HEK293 (cell line): ENCODE measurements at regions not wholly inside any gene's neighbourhood (a gene's known extent, or its start where the extent isn't known, plus 50 kb on each side); places are given as distances from the start of the nearest gene placed in this dataset.

Experiments used
- KLF1 ChIP-seq: fragments of 450-650 bp; formaldehyde crosslinking; IDR thresholded peaks from 2 replicates; pipeline ENCODE4 v1.5.1; 2016; ENCODE audit warnings: missing biosample characterization, missing genetic modification characterization
- MEIS1 ChIP-seq: sonication (generic); formaldehyde crosslinking; IDR thresholded peaks from 2 replicates; pipeline ENCODE4 v1.8.1; 2022; ENCODE audit warnings: missing genetic modification reagents, mild to moderate bottlenecking, borderline replicate concordance
- OSR2 ChIP-seq: fragments of 450-650 bp; formaldehyde crosslinking; IDR thresholded peaks from 2 replicates; pipeline ENCODE4 v1.5.1; 2016; ENCODE audit warnings: missing biosample characterization, missing genetic modification characterization
- TRIM28 ChIP-seq: IDR thresholded peaks from 2 replicates; pipeline ENCODE4 v1.6.1; 2011; ENCODE audit warnings: low read length, control low read depth, borderline replicate concordance
- ZBTB48 ChIP-seq: fragments of 450-650 bp; formaldehyde crosslinking; IDR thresholded peaks from 2 replicates; pipeline ENCODE4 v1.5.1; 2016; ENCODE audit warnings: missing biosample characterization, missing genetic modification characterization
- ZBTB7A ChIP-seq: fragments of 450-650 bp; formaldehyde crosslinking; IDR thresholded peaks from 2 replicates; pipeline ENCODE4 v1.5.1; 2016; ENCODE audit warnings: low read depth, missing biosample characterization, missing genetic modification characterization
- ZFP37 ChIP-seq: fragments of 450-650 bp; formaldehyde crosslinking; IDR thresholded peaks from 2 replicates; pipeline ENCODE4 v1.5.1; 2016; ENCODE audit warnings: missing biosample characterization, missing genetic modification characterization
- ZNF433 ChIP-seq: fragments of 450-650 bp; formaldehyde crosslinking; IDR thresholded peaks from 2 replicates; pipeline ENCODE4 v1.5.1; 2016; ENCODE audit warnings: missing biosample characterization, missing genetic modification characterization, low read depth
- ZNF514 ChIP-seq: fragments of 450-650 bp; formaldehyde crosslinking; IDR thresholded peaks from 2 replicates; pipeline ENCODE4 v1.5.1; 2016; ENCODE audit warnings: missing biosample characterization, missing genetic modification characterization
- ZNF580 ChIP-seq: fragments of 450-650 bp; formaldehyde crosslinking; IDR thresholded peaks from 2 replicates; pipeline ENCODE4 v1.5.1; 2016; ENCODE audit warnings: missing biosample characterization, missing genetic modification characterization
- ZNF701 ChIP-seq: fragments of 450-650 bp; formaldehyde crosslinking; IDR thresholded peaks from 2 replicates; pipeline ENCODE4 v1.5.1; 2016; ENCODE audit warnings: missing biosample characterization, missing genetic modification characterization
- ZNF776 ChIP-seq: fragments of 450-650 bp; formaldehyde crosslinking; IDR thresholded peaks from 2 replicates; pipeline ENCODE4 v1.5.0; 2017; ENCODE audit warnings: missing biosample characterization, missing genetic modification characterization, borderline replicate concordance
- TF ChIP-seq, protein P1 (sequence below): fragments of 450-650 bp; formaldehyde crosslinking; IDR thresholded peaks from 2 replicates; pipeline ENCODE4 v1.5.1; 2016; ENCODE audit warnings: missing biosample characterization, missing genetic modification characterization

- TF ChIP-seq, protein P1, sequence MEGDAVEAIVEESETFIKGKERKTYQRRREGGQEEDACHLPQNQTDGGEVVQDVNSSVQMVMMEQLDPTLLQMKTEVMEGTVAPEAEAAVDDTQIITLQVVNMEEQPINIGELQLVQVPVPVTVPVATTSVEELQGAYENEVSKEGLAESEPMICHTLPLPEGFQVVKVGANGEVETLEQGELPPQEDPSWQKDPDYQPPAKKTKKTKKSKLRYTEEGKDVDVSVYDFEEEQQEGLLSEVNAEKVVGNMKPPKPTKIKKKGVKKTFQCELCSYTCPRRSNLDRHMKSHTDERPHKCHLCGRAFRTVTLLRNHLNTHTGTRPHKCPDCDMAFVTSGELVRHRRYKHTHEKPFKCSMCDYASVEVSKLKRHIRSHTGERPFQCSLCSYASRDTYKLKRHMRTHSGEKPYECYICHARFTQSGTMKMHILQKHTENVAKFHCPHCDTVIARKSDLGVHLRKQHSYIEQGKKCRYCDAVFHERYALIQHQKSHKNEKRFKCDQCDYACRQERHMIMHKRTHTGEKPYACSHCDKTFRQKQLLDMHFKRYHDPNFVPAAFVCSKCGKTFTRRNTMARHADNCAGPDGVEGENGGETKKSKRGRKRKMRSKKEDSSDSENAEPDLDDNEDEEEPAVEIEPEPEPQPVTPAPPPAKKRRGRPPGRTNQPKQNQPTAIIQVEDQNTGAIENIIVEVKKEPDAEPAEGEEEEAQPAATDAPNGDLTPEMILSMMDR (tag by site-specific recombination), result no peak
- TF ChIP-seq ZNF514 (tag by site-specific recombination) (no peak), ZFP37 (tag by site-specific recombination) (no peak), KLF1 (no peak), ZBTB7A (tag by site-specific recombination) (no peak), ZNF776 (tag by site-specific recombination) (no peak), OSR2 (tag by site-specific recombination) (no peak), ZBTB48 (no peak), ZNF580 (tag by site-specific recombination) (no peak), ZNF433 (tag by site-specific recombination) (no peak), TRIM28 (no peak), MEIS1 (CRISPR knock-in tag) (no peak), ZNF701 (tag by site-specific recombination) (no peak)
These were observed 344.3 kb downstream of the EDEM1 start for GRCh38 chr3:5531741-5532290.
